Neuronal stem cell (in vitro differentiated cells): ENCODE measurements at regions not wholly inside any gene's neighbourhood (a gene's known extent, or its start where the extent isn't known, plus 50 kb on each side); places are given as distances from the start of the nearest gene placed in this dataset.

Experiments used
- DNase-seq: peaks from one replicate; pipeline ENCODE4 v3.0.0-alpha.2; 2013; ENCODE audit warnings: low spot score
- H2AFZ ChIP-seq: one replicate; pipeline ENCODE4 v1.6.1; 2013; ENCODE audit warnings: mild to moderate bottlenecking, low read length, inconsistent platforms
- H2AK5ac ChIP-seq: 2 replicates; pipeline ENCODE4 v1.6.1; 2013; ENCODE audit warnings: low read depth, mild to moderate bottlenecking, inconsistent platforms, low read length, moderate library complexity, mixed read lengths
- H2BK120ac ChIP-seq: 2 replicates; pipeline ENCODE4 v1.6.1; 2013; ENCODE audit warnings: low read depth, mild to moderate bottlenecking, inconsistent platforms, low read length, moderate library complexity, mixed read lengths
- H2BK12ac ChIP-seq: one replicate; pipeline ENCODE4 v1.6.1; 2013; ENCODE audit warnings: low read length, inconsistent platforms
- H2BK15ac ChIP-seq: 2 replicates; pipeline ENCODE4 v1.6.1; 2013; ENCODE audit warnings: mild to moderate bottlenecking, low read length, inconsistent platforms, mixed read lengths
- H2BK5ac ChIP-seq: one replicate; pipeline ENCODE4 v1.6.1; 2013; ENCODE audit warnings: inconsistent platforms, mild to moderate bottlenecking, low read length, moderate library complexity
- H3K14ac ChIP-seq: one replicate; pipeline ENCODE4 v1.6.1; 2013; ENCODE audit warnings: low read length, inconsistent platforms
- H3K18ac ChIP-seq: 2 replicates; pipeline ENCODE4 v1.6.1; 2013; ENCODE audit warnings: low read length, inconsistent platforms
- H3K23ac ChIP-seq: 2 replicates; pipeline ENCODE4 v1.6.1; 2013; ENCODE audit warnings: low read depth, mild to moderate bottlenecking, mixed read lengths, low read length, inconsistent platforms; ENCODE audit not compliant: poor library complexity
- H3K27ac ChIP-seq: replicated peaks from 3 replicates; pipeline ENCODE4 v1.5.1; 2013; ENCODE audit warnings: low read length, inconsistent platforms
- H3K27me3 ChIP-seq, 3 experiments: 2 replicates each; pipeline ENCODE4 v1.6.1; 2013; ENCODE audit warnings: low read length in 3 of 3, mild to moderate bottlenecking in 2 of 3, inconsistent platforms in 1 of 3, low read depth in 1 of 3, mixed read lengths in 1 of 3, moderate library complexity in 1 of 3; ENCODE audit not compliant: control insufficient read depth in 3 of 3, insufficient read depth in 3 of 3
- H3K36me3 ChIP-seq, 2 donors: replicated peaks in 1 of 2; 2 replicates each; pipeline ENCODE4 v1.6.1; 2013; ENCODE audit warnings: low read length in 2 of 2; ENCODE audit not compliant: control insufficient read depth in 2 of 2, insufficient read depth in 2 of 2
- H3K4ac ChIP-seq: 2 replicates; pipeline ENCODE4 v1.6.1; 2013; ENCODE audit warnings: inconsistent platforms, mild to moderate bottlenecking, low read length, moderate library complexity
- H3K4me1 ChIP-seq, 2 donors: 1 replicate in 1 of 2; 2 replicates in 1 of 2; pipeline ENCODE4 v1.6.1; 2013; ENCODE audit warnings: low read length in 2 of 2, low read depth in 1 of 2; ENCODE audit not compliant: control insufficient read depth in 2 of 2, insufficient read depth in 1 of 2
- H3K4me2 ChIP-seq: one replicate; pipeline ENCODE4 v1.6.1; 2013; ENCODE audit warnings: mild to moderate bottlenecking, low read length, inconsistent platforms; ENCODE audit not compliant: insufficient read depth, poor library complexity, severe bottlenecking
- H3K4me3 ChIP-seq, 2 donors: 2 replicates each; pipeline ENCODE4 v1.5.1; 2013; ENCODE audit warnings: low read length in 2 of 2, mild to moderate bottlenecking in 2 of 2, inconsistent platforms in 1 of 2, moderate library complexity in 1 of 2
- H3K79me1 ChIP-seq: one replicate; pipeline ENCODE4 v1.6.1; 2013; ENCODE audit warnings: low read depth, mild to moderate bottlenecking, inconsistent platforms, low read length, moderate library complexity
- H3K9ac ChIP-seq: one replicate; pipeline ENCODE4 v1.6.1; 2013; ENCODE audit warnings: mild to moderate bottlenecking, low read depth, low read length, inconsistent platforms; ENCODE audit not compliant: poor library complexity
- H3K9me3 ChIP-seq, 2 donors: replicated peaks in 1 of 2; 2 replicates each; pipeline versions ENCODE3 to v1.6.1; 2013; ENCODE audit warnings: low read length in 2 of 2, mild to moderate bottlenecking in 2 of 2, inconsistent platforms in 1 of 2, low read depth in 1 of 2, mixed read lengths in 1 of 2, moderate library complexity in 1 of 2; ENCODE audit not compliant: control insufficient read depth in 2 of 2, insufficient read depth in 1 of 2
- H4K8ac ChIP-seq: one replicate; pipeline ENCODE4 v1.6.1; 2013; ENCODE audit warnings: low read depth, mild to moderate bottlenecking, inconsistent platforms, low read length, moderate library complexity
- H4K91ac ChIP-seq: one replicate; pipeline ENCODE4 v1.6.1; 2013; ENCODE audit warnings: low read length, low read depth, mild to moderate bottlenecking, inconsistent platforms; ENCODE audit not compliant: poor library complexity
- WGBS, 2 donors: extraction: QIAGEN DNeasy Blood & Tissue Kit; methylation state at CpG; one replicate each; pipeline ENCODE4 v1.1.7; 2013; ENCODE audit warnings: missing lambda C conversion rate in 2 of 2, mixed read lengths in 1 of 2; ENCODE audit not compliant: insufficient read length in 2 of 2, insufficient replicate concordance in 1 of 2; ENCODE audit errors: extremely low coverage in 2 of 2; 5-methylcytosine and 5-hydroxymethylcytosine counted together

- no peaks in the 10 kb centered on the region for H3K36me3 ChIP-seq
- H3K9me3 ChIP-seq: no peaks in the 10 kb centered on the region
- H2AK5ac ChIP-seq: no peak overlapping the region
- no peak overlapping the region for H2BK12ac ChIP-seq
- peaks cover 0 to 4% of the 10 kb centered on the region in 2 donors for H3K4me1 ChIP-seq
- WGBS, 2 donors: no CpG with 5 or more reads among the region's 3 CpGs
- H3K23ac ChIP-seq: no peak overlapping the region
- no peak overlapping the region for H3K9ac ChIP-seq
- H4K8ac ChIP-seq: no peak overlapping the region
- H3K4ac ChIP-seq: no peak overlapping the region
- H2BK120ac ChIP-seq: no peak overlapping the region
- no peak overlapping the region for H2AFZ ChIP-seq
- no peak overlapping the region for H3K27ac ChIP-seq
- H4K91ac ChIP-seq: no peak overlapping the region
- no peak overlapping the region for H3K14ac ChIP-seq
- no peak for DNase-seq
- H2BK15ac ChIP-seq: no peak overlapping the region
- no peak overlapping the region for H3K4me3 ChIP-seq
- H3K4me2 ChIP-seq: no peak overlapping the region
- no peak overlapping the region for H2BK5ac ChIP-seq
- no peak overlapping the region for H3K18ac ChIP-seq
- no peaks in the 10 kb centered on the region for H3K27me3 ChIP-seq
- H3K79me1 ChIP-seq: no peaks in the 10 kb centered on the region
These were observed 157.2 kb upstream of the PRKD1 start for GRCh38 chr14:30084811-30085210.

- Histone ChIP-seq H3K4ac (no peak overlapping the region), H2BK120ac (no peak overlapping the region), H3K4me3 (no peak overlapping the region), H3K18ac (no peak overlapping the region), H3K27ac (no peak overlapping the region), H3K4me1 (peaks cover 0 to 4% of the 10 kb centered on the region in 2 donors), H3K27me3 (no peaks in the 10 kb centered on the region), H3K9me3 (no peaks in the 10 kb centered on the region), H3K9ac (no peak overlapping the region), H2BK5ac (no peak overlapping the region), H2BK12ac (no peak overlapping the region), H3K14ac (no peak overlapping the region), H2AFZ (no peak overlapping the region), H3K4me2 (no peak overlapping the region), H3K79me1 (no peaks in the 10 kb centered on the region), H2AK5ac (no peak overlapping the region), H3K36me3 (no peaks in the 10 kb centered on the region), H4K91ac (no peak overlapping the region), H3K23ac (no peak overlapping the region), H4K8ac (no peak overlapping the region), H2BK15ac (no peak overlapping the region)
- WGBS, 2 donors: no CpG with 5 or more reads among the region's 3 CpGs
- DNase-seq: no peak
These were observed 158.3 kb upstream of the PRKD1 start for GRCh38 chr14:30085943-30086342.

- H3K9me3 ChIP-seq: no peaks in the 10 kb centered on the region
- H2AFZ ChIP-seq: no peak overlapping the region
- H3K4me2 ChIP-seq: no peak overlapping the region
- no peaks in the 10 kb centered on the region for H3K27me3 ChIP-seq
- no peak overlapping the region for H4K8ac ChIP-seq
- H2BK5ac ChIP-seq: no peak overlapping the region
- no peak overlapping the region for H2BK15ac ChIP-seq
- no peak overlapping the region for H2BK12ac ChIP-seq
- no peak overlapping the region for H3K14ac ChIP-seq
- H3K4me3 ChIP-seq: no peak overlapping the region
- no peak overlapping the region for H3K4ac ChIP-seq
- H3K4me1 ChIP-seq: no peaks in the 10 kb centered on the region
- H3K27ac ChIP-seq: no peak overlapping the region
- no peak overlapping the region for H2BK120ac ChIP-seq
- H3K79me1 ChIP-seq: no peaks in the 10 kb centered on the region
- H2AK5ac ChIP-seq: no peak overlapping the region
- WGBS, 2 donors: no CpG with 5 or more reads among the region's 4 CpGs
- no peak overlapping the region for H3K18ac ChIP-seq
- no peak overlapping the region for H3K23ac ChIP-seq
- no peaks in the 10 kb centered on the region for H3K36me3 ChIP-seq
- no peak overlapping the region for H4K91ac ChIP-seq
- H3K9ac ChIP-seq: no peak overlapping the region
- DNase-seq: no peak
These were observed 161.0 kb upstream of the PRKD1 start for GRCh38 chr14:30088620-30089019.

GRCh38 chr14:30108975-30109700, 181.5 kb upstream of the PRKD1 start:
- Histone ChIP-seq H3K4me3 (no peak overlapping the region), H3K18ac (no peak overlapping the region), H2BK5ac (no peak overlapping the region), H3K23ac (no peak overlapping the region), H4K91ac (no peak overlapping the region), H3K14ac (no peak overlapping the region), H2BK15ac (no peak overlapping the region), H2BK120ac (no peak overlapping the region), H3K27ac (no peak overlapping the region), H3K27me3 (no peaks in the 10 kb centered on the region), H2AK5ac (no peak overlapping the region), H3K4me1 (no peaks in the 10 kb centered on the region), H3K4ac (no peak overlapping the region), H3K36me3 (no peaks in the 10 kb centered on the region), H4K8ac (no peak overlapping the region), H3K9me3 (no peaks in the 10 kb centered on the region), H3K9ac (no peak overlapping the region), H3K4me2 (no peak overlapping the region), H2AFZ (no peak overlapping the region), H2BK12ac (no peak overlapping the region), H3K79me1 (no peaks in the 10 kb centered on the region)
- WGBS, 2 donors: 100% methylated on average over 1 of the region's 2 CpGs; no CpG with 5 or more reads in 1 of the 2 donors
- DNase-seq: no peak
